ENCODE measurements at regions not wholly inside any gene's neighbourhood (a gene's known extent, or its start where the extent isn't known, plus 50 kb on each side); places are given as distances from the start of the nearest gene placed in this dataset.

DNA sequence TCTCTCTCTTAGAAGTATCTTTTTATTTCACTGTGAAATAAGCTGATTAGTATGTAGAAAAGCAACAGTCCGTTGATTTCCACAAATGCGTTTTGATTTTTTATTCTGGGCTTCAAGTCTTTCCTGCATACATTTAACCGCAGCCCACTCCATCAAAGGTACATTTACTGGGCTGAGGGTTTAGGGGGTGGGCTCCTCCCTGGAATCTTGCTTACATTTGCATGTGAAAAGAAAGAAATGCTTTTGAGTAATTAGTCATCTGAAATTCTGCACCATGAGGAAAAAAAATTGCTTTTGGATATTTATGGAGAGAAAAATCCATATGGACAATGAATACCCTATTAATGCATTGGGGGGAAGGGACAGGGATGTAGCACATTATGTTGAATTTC lies 178.3 kb upstream of the MCHR2 start:
- CTCF ChIA-PET = no interaction called here
- TF ChIP-seq, protein P1, sequence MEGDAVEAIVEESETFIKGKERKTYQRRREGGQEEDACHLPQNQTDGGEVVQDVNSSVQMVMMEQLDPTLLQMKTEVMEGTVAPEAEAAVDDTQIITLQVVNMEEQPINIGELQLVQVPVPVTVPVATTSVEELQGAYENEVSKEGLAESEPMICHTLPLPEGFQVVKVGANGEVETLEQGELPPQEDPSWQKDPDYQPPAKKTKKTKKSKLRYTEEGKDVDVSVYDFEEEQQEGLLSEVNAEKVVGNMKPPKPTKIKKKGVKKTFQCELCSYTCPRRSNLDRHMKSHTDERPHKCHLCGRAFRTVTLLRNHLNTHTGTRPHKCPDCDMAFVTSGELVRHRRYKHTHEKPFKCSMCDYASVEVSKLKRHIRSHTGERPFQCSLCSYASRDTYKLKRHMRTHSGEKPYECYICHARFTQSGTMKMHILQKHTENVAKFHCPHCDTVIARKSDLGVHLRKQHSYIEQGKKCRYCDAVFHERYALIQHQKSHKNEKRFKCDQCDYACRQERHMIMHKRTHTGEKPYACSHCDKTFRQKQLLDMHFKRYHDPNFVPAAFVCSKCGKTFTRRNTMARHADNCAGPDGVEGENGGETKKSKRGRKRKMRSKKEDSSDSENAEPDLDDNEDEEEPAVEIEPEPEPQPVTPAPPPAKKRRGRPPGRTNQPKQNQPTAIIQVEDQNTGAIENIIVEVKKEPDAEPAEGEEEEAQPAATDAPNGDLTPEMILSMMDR (conservative IDR thresholded peaks at IDR 0.05; ENCODE audit: low read depth) = no peak
- POLR2A ChIA-PET (ENCODE audit: low non-redundant PET) = no interaction called here
- DNase-seq (ENCODE audit: low spot score) = no peak
- no peak overlapping the region for H3K27ac ChIP-seq

DNA sequence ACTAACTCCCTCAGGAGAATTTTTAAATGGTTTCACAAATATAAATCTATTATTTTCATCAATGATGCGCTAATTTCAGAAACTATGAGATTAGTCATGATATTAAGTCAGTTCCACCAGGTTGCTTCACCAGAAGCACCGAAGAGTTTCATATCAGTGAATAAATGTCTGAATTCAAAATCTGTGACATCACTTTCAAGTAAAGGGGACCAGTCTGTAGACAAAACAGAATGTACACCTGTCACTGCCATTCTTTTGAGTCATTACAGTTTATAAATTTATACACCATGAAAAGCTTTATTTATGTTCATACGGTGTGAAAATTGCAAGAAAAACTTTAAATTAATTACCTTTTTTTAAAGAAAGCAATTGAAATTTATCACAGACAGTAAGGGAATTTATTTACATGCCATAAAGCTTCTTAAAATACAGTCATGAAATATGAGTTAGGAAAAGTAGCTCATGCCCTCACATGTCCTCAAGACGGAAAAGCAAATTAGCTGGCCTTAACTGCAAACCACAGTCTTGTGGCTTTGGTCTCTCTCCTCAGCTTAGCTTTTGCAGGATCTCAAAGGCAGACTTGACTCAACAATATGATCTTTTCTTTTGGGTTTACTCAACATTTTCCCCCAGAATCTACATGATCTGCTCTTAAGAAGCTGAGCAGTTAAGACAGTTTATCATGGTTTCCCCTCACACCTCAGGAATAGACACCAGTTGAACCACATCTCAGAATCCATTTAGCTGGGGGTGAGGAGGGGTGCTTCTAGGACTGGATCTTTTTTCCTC lies 177.7 kb upstream of the MCHR2 start:
- TF ChIP-seq, protein P1 (conservative IDR thresholded peaks at IDR 0.05; ENCODE audit: low read depth) = no peak
- CTCF ChIA-PET = no interaction called here
- no peak for DNase-seq (ENCODE audit: low spot score)
- H3K27ac ChIP-seq = no peak overlapping the region
- POLR2A ChIA-PET (ENCODE audit: low non-redundant PET) = no interaction called here

DNA sequence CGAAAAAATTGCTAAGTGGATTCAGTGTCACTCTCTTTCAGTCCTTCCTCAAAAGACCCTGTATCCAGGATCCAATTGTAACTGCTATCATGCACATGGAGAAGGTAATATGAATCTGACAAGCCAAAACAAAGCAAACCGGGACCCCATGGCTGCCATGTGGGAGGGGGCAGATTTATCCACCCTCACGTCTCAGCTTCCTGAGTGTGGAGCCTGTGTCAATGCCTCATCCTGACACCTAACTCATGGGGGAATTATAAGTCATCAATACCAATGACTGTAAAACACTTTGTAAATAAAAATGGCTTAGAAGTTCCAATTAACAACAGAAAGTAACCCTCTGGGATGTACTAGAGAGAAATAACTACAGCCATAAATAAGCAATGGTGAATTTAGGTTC lies 174.1 kb upstream of the MCHR2 start:
- H3K27ac ChIP-seq = no peak overlapping the region
- POLR2A ChIA-PET (ENCODE audit: low non-redundant PET) = no interaction called here
- no peak for DNase-seq (ENCODE audit: low spot score)
- TF ChIP-seq, protein P1 (conservative IDR thresholded peaks at IDR 0.05; ENCODE audit: low read depth) = no peak
- CTCF ChIA-PET = no interaction called here

DNA sequence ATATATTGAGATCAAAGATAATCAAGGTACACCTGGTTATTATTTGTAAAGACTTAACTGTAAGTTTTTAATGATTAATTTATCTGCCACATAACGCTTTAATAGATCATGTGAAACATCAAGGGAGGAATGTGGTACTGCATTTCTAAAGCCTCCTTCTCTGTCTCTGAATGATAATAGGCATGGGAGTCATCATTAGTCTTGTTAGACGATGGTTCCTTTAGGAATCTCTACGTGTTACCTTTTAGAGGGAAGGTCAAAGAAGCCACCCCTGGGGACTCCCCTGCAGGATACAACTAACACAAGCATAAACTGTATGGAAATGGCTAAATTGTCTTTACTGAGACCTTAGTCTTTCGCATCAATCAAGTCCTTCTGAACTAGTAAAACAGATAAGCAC lies 173.6 kb upstream of the MCHR2 start:
- TF ChIP-seq, protein P1 (conservative IDR thresholded peaks at IDR 0.05; ENCODE audit: low read depth) = no peak
- CTCF ChIA-PET = no interaction called here
- no peak overlapping the region for H3K27ac ChIP-seq
- POLR2A ChIA-PET (ENCODE audit: low non-redundant PET) = no interaction called here
- DNase-seq (ENCODE audit: low spot score) = no peak

DNA sequence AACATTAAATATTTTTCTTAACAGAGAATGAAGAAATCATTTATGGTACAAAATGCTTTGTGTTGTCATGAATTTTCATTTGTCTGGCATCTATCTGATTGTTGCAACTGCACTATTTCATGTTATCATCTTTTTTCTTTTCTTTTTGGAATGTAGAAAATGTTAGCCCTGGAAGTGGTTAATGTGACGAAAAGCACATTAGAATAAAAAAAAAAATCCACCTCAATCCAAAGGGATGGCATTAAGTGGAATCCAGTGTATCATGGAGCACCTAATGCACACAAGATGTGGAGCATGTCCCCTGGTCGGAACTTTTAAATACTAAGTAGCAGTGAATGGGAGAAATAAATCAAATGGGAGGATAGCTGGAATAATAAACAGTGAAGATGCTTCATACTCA lies 172.9 kb upstream of the MCHR2 start:
- TF ChIP-seq, protein P1 (conservative IDR thresholded peaks at IDR 0.05; ENCODE audit: low read depth) = no peak
- DNase-seq (ENCODE audit: low spot score) = no peak
- ChIA-PET CTCF (interaction anchor here (0.5 kb wide), 1 partner anchor 271 kb away, joined by 3 read pairs; no protein-coding TSS in a partner anchor), POLR2A (ENCODE audit: low non-redundant PET) (no interaction called here)
- H3K27ac ChIP-seq = no peak overlapping the region

DNA sequence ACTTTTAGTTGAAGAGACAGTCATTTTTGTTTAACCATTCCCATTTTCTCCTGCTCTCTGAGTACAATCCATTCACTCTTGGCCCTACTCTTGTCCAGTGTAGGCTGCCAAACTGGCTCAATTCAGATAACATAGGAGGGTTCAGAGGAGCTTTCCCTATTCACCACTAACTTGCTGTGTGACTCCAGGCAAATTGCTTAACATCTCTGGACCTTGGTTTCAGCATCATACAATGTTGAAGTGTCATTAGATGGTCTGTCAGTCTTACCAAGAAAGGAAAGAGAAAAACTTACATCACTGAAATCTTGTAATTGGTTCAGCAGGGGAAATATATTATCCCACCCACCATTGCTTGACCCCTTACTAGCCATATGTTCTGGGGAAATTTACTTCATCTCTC lies 171.4 kb upstream of the MCHR2 start:
- ChIA-PET CTCF (interaction anchor here (0.7 kb wide), 1 partner anchor 28 kb away, joined by 4 read pairs; no protein-coding TSS in a partner anchor), POLR2A (ENCODE audit: low non-redundant PET) (no interaction called here)
- TF ChIP-seq, protein P1 (conservative IDR thresholded peaks at IDR 0.05; ENCODE audit: low read depth) = no peak
- H3K27ac ChIP-seq = no peak overlapping the region
- no peak for DNase-seq (ENCODE audit: low spot score)
